ENCODE measurements at regions not wholly inside any gene's neighbourhood (a gene's known extent, or its start where the extent isn't known, plus 50 kb on each side); places are given as distances from the start of the nearest gene placed in this dataset.
"Not testable (repeated sequence)": the region's sequence is repeated elsewhere in the genome, so short reads cannot be mapped to it uniquely, and the experiment has no call there.

DNA sequence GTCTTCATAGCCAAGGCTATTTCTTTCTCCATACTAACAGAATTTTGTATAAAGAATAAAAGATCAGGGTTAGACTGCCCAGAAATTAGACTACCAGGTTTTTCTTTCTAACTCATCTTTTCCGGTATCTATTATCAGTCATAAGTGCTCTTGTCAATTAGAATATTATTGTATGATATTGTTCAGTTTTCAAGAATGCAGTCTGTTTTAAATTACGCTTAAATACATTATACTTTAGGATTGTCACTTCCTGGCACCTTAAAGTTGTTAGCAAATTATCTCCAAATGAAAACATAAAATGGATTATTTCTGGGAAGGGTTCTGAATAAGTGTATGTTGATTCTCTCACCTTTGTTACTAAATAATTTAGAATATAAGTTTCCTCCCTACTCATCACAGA is 497.2 kb downstream of the IGSF11 start:
- ChIA-PET POLR2A (no interaction called here), CTCF (no interaction called here)

DNA sequence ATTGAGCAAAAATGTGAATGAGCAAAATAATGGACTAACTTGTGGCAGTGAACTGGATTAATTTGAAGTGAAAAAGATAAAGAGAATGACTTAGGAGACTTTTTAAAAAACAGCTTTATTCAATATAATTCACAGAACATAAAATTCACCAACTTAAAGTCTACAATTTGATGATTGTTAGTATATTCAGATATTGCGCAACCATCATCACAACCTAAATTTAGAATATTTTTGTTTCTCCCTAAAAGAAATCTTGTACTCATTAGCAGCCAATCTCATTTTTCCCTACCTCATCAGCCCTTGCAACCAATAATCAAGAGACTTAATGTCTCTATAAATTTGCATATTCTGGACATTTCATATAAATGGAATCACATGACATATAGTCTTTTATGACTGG is 496.5 kb downstream of the IGSF11 start:
- no peak for DNase-seq (ENCODE audit: extremely low spot score)
- ChIA-PET POLR2A (no interaction called here), CTCF (no interaction called here)
- TF ChIP-seq TARDBP (IDR thresholded peaks at IDR 0.05) (no peak), L3MBTL2 (conservative IDR thresholded peaks at IDR 0.05) (no peak), SP1 (IDR thresholded peaks at IDR 0.05) (no peak), CTBP1 (IDR thresholded peaks at IDR 0.05; ENCODE audit: borderline replicate concordance) (no peak), FOXM1 (IDR thresholded peaks at IDR 0.05; ENCODE audit: borderline replicate concordance) (no peak), ZNF384 (IDR thresholded peaks at IDR 0.05) (no peak), FOXK2 (IDR thresholded peaks at IDR 0.05) (no peak), BHLHE40 (IDR thresholded peaks at IDR 0.05; ENCODE audit: borderline replicate concordance) (no peak), NFRKB (IDR thresholded peaks at IDR 0.05) (no peak), SUZ12 (IDR thresholded peaks at IDR 0.05) (no peak), ARNT (IDR thresholded peaks at IDR 0.05) (no peak), ELF4 (IDR thresholded peaks at IDR 0.05) (no peak), LEF1 (IDR thresholded peaks at IDR 0.05; ENCODE audit: borderline replicate concordance) (no peak)
- TF ChIP-seq, protein P1, sequence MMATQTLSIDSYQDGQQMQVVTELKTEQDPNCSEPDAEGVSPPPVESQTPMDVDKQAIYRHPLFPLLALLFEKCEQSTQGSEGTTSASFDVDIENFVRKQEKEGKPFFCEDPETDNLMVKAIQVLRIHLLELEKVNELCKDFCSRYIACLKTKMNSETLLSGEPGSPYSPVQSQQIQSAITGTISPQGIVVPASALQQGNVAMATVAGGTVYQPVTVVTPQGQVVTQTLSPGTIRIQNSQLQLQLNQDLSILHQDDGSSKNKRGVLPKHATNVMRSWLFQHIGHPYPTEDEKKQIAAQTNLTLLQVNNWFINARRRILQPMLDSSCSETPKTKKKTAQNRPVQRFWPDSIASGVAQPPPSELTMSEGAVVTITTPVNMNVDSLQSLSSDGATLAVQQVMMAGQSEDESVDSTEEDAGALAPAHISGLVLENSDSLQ (IDR thresholded peaks at IDR 0.05), result no peak

More for the DNA sequence above, 497.2 kb downstream of the IGSF11 start:
- no peak for DNase-seq (ENCODE audit: extremely low spot score)
- TF ChIP-seq HDGF (IDR thresholded peaks at IDR 0.05; ENCODE audit: borderline replicate concordance), result no peak
- no peak for TF ChIP-seq L3MBTL2 (conservative IDR thresholded peaks at IDR 0.05)
- TF ChIP-seq CTBP1 (IDR thresholded peaks at IDR 0.05; ENCODE audit: borderline replicate concordance), result no peak
- TF ChIP-seq BHLHE40 (IDR thresholded peaks at IDR 0.05; ENCODE audit: borderline replicate concordance), result no peak
- TF ChIP-seq ARNT (IDR thresholded peaks at IDR 0.05), result no peak
- no peak for TF ChIP-seq FOXM1 (IDR thresholded peaks at IDR 0.05; ENCODE audit: borderline replicate concordance)
- no peak for TF ChIP-seq SUZ12 (IDR thresholded peaks at IDR 0.05)
- TF ChIP-seq LEF1 (IDR thresholded peaks at IDR 0.05; ENCODE audit: borderline replicate concordance), result no peak
- no peak for TF ChIP-seq FOXK2 (IDR thresholded peaks at IDR 0.05)
- TF ChIP-seq ZNF384 (IDR thresholded peaks at IDR 0.05), result no peak
- TF ChIP-seq, protein P1 (IDR thresholded peaks at IDR 0.05), result no peak
- TF ChIP-seq NFRKB (IDR thresholded peaks at IDR 0.05), result no peak
- TF ChIP-seq TARDBP (IDR thresholded peaks at IDR 0.05), result no peak
- no peak for TF ChIP-seq SP1 (IDR thresholded peaks at IDR 0.05)
- TF ChIP-seq FOXA1 (IDR thresholded peaks at IDR 0.05), result no peak
- no peak for TF ChIP-seq ELF4 (IDR thresholded peaks at IDR 0.05)

DNA sequence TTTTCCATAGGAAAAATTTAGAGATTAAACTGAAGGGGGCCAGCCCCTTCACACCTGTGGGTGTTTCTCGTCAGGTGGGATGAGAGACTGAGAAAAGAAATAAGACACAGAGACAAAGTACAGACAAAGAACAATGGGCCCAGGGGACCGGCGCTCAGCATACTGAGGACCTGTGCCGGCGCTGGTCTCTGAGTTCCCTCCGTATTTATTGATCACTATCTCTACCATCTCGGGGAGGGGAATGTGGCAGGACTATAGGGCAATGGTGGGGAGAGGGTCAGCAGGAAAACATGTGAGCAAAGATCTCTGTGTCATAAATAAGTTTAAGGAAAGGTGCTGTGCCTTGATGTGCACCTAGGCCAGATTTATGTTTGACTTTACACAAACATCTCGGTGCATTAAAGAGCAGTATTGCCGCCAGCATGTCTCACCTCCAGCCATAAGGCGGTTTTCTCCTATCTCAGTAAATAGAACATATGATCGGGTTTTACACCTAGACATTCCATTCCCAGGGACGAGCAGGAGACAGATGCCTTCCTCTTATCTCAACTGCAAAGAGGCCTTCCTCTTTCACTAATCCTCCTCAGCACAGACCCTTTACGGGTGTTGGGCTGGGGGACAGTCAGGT is 494.7 kb downstream of the IGSF11 start:
- CTCF ChIA-PET; DNase-seq (ENCODE audit: extremely low spot score); POLR2A ChIA-PET: not testable (repeated sequence)

DNA sequence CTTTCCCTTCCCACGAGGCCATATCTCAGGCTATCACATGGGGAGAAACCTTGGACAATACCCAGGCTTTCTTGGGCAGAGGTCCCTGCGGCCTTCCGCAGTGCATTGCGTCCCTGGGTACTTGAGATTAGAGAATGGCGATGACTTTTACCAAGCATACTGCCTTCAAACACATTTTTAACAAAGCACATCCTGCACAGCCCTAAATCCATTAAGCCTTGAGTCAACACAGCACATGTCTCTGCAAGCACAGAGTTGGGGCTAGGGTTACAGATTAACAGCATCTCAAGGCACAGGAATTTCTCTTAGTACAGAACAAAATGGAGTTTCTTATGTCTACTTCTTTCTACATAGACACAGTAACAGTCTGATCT is 494.2 kb downstream of the IGSF11 start:
- POLR2A ChIA-PET; DNase-seq (ENCODE audit: extremely low spot score); CTCF ChIA-PET: not testable (repeated sequence)

DNA sequence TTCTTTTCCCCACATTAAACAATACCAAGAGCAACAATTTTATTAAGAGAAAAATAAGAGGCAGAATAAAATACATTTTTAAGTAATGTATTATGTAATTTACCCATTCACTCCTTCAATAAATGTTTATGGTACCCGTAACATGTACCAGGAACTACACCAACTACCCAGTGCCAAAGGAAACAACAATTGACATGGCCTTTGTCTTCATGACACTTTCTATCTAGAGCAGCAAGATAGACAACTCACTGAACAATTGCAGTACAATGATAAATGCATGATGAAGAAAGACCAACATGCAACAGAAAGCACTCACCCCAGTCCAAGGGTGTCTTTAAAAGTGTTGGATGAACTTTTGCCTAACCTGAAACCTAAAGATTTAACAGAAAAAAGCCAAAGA is 493.8 kb downstream of the IGSF11 start:
- POLR2A ChIA-PET, result no interaction called here
- no peak for DNase-seq (ENCODE audit: extremely low spot score)
- no peak for TF ChIP-seq ARNT (IDR thresholded peaks at IDR 0.05)
- no peak for TF ChIP-seq FOXK2 (IDR thresholded peaks at IDR 0.05)
- TF ChIP-seq CTBP1 (IDR thresholded peaks at IDR 0.05; ENCODE audit: borderline replicate concordance), result no peak
- no peak for TF ChIP-seq NFRKB (IDR thresholded peaks at IDR 0.05)
- no peak for TF ChIP-seq HDGF (IDR thresholded peaks at IDR 0.05; ENCODE audit: borderline replicate concordance)
- TF ChIP-seq FOXM1 (IDR thresholded peaks at IDR 0.05; ENCODE audit: borderline replicate concordance), result no peak
- TF ChIP-seq SUZ12 (IDR thresholded peaks at IDR 0.05), result no peak
- no peak for TF ChIP-seq L3MBTL2 (conservative IDR thresholded peaks at IDR 0.05)
- TF ChIP-seq SP1 (IDR thresholded peaks at IDR 0.05), result no peak
- TF ChIP-seq LEF1 (IDR thresholded peaks at IDR 0.05; ENCODE audit: borderline replicate concordance), result no peak
- TF ChIP-seq FOXA1 (IDR thresholded peaks at IDR 0.05), result no peak
- TF ChIP-seq ZNF384 (IDR thresholded peaks at IDR 0.05), result no peak
- TF ChIP-seq, protein P1 (IDR thresholded peaks at IDR 0.05), result no peak
- CTCF ChIA-PET, result no interaction called here

DNA sequence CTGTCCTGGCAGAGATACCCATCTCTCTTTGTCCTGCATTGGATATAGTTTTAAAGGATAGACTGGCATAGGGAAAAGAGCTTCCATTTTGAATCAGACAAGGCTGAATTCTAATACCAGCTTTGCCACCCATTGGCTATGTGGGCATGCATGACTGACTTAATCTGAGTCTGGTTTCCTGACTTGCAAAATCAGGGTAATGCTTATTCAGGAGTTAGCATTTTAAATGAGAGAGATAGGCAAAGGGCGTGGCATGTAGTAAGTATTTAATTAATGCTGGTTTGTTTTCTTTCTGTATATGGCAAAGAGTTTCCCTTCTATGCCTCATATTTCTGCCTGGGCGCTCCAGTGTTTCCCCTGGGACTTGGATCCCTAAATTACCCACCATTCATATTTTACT is 492.9 kb downstream of the IGSF11 start:
- no peak for DNase-seq (ENCODE audit: extremely low spot score)
- TF ChIP-seq TARDBP (IDR thresholded peaks at IDR 0.05), result no peak
- TF ChIP-seq HDGF (IDR thresholded peaks at IDR 0.05; ENCODE audit: borderline replicate concordance), result no peak
- no peak for TF ChIP-seq ELF4 (IDR thresholded peaks at IDR 0.05)
- TF ChIP-seq BHLHE40 (IDR thresholded peaks at IDR 0.05; ENCODE audit: borderline replicate concordance), result no peak
- no peak for TF ChIP-seq L3MBTL2 (conservative IDR thresholded peaks at IDR 0.05)
- TF ChIP-seq FOXM1 (IDR thresholded peaks at IDR 0.05; ENCODE audit: borderline replicate concordance), result no peak
- no peak for TF ChIP-seq ARNT (IDR thresholded peaks at IDR 0.05)
- no peak for TF ChIP-seq NFRKB (IDR thresholded peaks at IDR 0.05)
- TF ChIP-seq ZNF384 (IDR thresholded peaks at IDR 0.05), result no peak
- no peak for TF ChIP-seq FOXK2 (IDR thresholded peaks at IDR 0.05)
- no peak for TF ChIP-seq CTBP1 (IDR thresholded peaks at IDR 0.05; ENCODE audit: borderline replicate concordance)
- TF ChIP-seq, protein P1 (IDR thresholded peaks at IDR 0.05), result no peak
- ChIA-PET POLR2A (no interaction called here), CTCF (no interaction called here)
